ENCODE measurements at regions not wholly inside any gene's neighbourhood (a gene's known extent, or its start where the extent isn't known, plus 50 kb on each side); places are given as distances from the start of the nearest gene placed in this dataset.
"Not testable (repeated sequence)": the region's sequence is repeated elsewhere in the genome, so short reads cannot be mapped to it uniquely, and the experiment has no call there.

- DNase-seq = not testable (repeated sequence)
Measured at GRCh38 chr16:18148132-18148531, 188.4 kb downstream of the NPIPA8 start.

- not testable (repeated sequence) for DNase-seq
Measured at GRCh38 chr16:18146601-18147142, 189.9 kb downstream of the NPIPA8 start.

GRCh38 chr16:18142066-18142465, 194.5 kb downstream of the NPIPA8 start:
- DNase-seq = not testable (repeated sequence)

- DNase-seq = not testable (repeated sequence)
Measured at GRCh38 chr16:18136288-18136687, 200.2 kb downstream of the NPIPA8 start.

GRCh38 chr16:18135024-18135423, 201.5 kb downstream of the NPIPA8 start:
- not testable (repeated sequence) for DNase-seq

GRCh38 chr16:18131587-18131986, 204.9 kb downstream of the NPIPA8 start:
- DNase-seq = not testable (repeated sequence)

GRCh38 chr16:18130478-18131120, 205.9 kb downstream of the NPIPA8 start:
- DNase-seq = not testable (repeated sequence)

- DNase-seq = not testable (repeated sequence)
Measured at GRCh38 chr16:18127033-18127432, 209.5 kb downstream of the NPIPA8 start.

GRCh38 chr16:18119092-18119491, 217.4 kb downstream of the NPIPA8 start:
- DNase-seq = not testable (repeated sequence)

GRCh38 chr16:18118684-18119083, 217.9 kb downstream of the NPIPA8 start:
- DNase-seq = not testable (repeated sequence)

- not testable (repeated sequence) for DNase-seq
Measured at GRCh38 chr16:18118071-18118470, 218.5 kb downstream of the NPIPA8 start.

GRCh38 chr16:18104412-18104811, 232.1 kb downstream of the NPIPA8 start:
- not testable (repeated sequence) for DNase-seq

- not testable (repeated sequence) for DNase-seq
Measured at GRCh38 chr16:18101077-18101476, 235.5 kb downstream of the NPIPA8 start.

- not testable (repeated sequence) for DNase-seq
Measured at GRCh38 chr16:18092605-18093004, 243.9 kb downstream of the NPIPA8 start.

- DNase-seq = not testable (repeated sequence)
Measured at GRCh38 chr16:18080658-18081363, 255.7 kb downstream of the NPIPA8 start.

GRCh38 chr16:18077910-18078309, 258.6 kb downstream of the NPIPA8 start:
- not testable (repeated sequence) for DNase-seq

- no peak for DNase-seq
Measured at GRCh38 chr16:18072161-18072560, 264.4 kb downstream of the NPIPA8 start.

GRCh38 chr16:18069683-18070082, 266.9 kb downstream of the NPIPA8 start:
- no peak for DNase-seq

- DNase-seq = no peak
Measured at GRCh38 chr16:18068477-18068876, 268.1 kb downstream of the NPIPA8 start.

- DNase-seq = no peak
Measured at GRCh38 chr16:18062713-18063112, 273.8 kb downstream of the NPIPA8 start.

- no peak for DNase-seq
Measured at GRCh38 chr16:18060351-18060750, 276.2 kb downstream of the NPIPA8 start.

- DNase-seq = no peak
Measured at GRCh38 chr16:18059577-18059976, 277.0 kb downstream of the NPIPA8 start.

GRCh38 chr16:18059089-18059488, 277.4 kb downstream of the NPIPA8 start:
- no peak for DNase-seq

GRCh38 chr16:18055411-18055916, 281.1 kb downstream of the NPIPA8 start:
- no peak for DNase-seq

All from amniotic stem cell (primary cell).